ENCODE measurements at regions not wholly inside any gene's neighbourhood (a gene's known extent, or its start where the extent isn't known, plus 50 kb on each side); places are given as distances from the start of the nearest gene placed in this dataset.

DNA sequence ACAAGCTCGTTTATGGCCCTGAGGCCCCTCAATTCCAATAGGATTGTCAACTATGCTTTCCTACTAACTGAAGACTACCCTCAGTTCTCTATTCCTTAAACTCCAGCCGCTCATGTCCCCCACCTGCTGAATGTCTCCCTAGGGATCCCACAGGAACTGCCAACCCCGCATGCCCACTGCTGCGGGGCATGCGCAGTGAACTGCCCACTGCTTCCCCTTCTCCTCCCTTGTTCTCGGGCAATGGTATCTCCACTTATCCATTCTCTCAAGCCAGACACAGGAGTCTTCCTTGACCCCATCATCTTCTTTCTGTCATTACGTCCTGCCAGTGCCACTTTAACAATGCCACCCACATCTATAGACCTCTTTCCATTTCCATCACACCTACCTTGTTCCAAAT lies 90.0 kb downstream of the FGF18 start:
- Mint-ChIP-seq H3K27ac (no peak overlapping the region), H3K36me3 (ENCODE audit: low read depth) (no peaks in the 10 kb centered on the region), H3K4me1 (ENCODE audit: low read depth) (no peaks in the 10 kb centered on the region), H3K9me3 (no peaks in the 10 kb centered on the region), H3K4me3 (no peak overlapping the region), H3K27me3 (no peaks in the 10 kb centered on the region)
- intact Hi-C loops (cut with micrococcal nuclease) = no loop called here

DNA sequence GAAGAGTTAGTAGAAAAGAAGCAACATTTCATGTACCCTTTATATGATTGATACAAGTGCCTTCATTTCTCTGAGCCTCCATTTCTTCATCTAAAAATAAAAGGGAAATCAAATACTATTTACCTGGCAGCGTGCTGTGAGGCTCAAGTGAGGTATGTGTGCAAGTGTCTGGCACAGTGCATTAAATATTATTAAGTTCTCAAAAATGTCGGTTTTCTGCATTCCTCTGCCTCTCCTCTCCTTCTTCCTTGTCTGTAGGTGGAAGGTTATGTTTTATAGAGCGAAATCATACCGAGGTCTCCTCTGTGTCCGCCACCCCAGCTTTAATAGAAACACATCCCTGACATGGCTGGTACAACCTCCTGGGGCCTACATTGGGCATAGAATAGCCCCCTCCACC lies 93.0 kb downstream of the FGF18 start:
- H3K4me3 Mint-ChIP-seq = no peak overlapping the region
- intact Hi-C loops (cut with micrococcal nuclease) = no loop called here
- no peaks in the 10 kb centered on the region for H3K27me3 Mint-ChIP-seq
- H3K27ac Mint-ChIP-seq = no peak overlapping the region
- no peaks in the 10 kb centered on the region for H3K36me3 Mint-ChIP-seq (ENCODE audit: low read depth)
- no peaks in the 10 kb centered on the region for H3K4me1 Mint-ChIP-seq (ENCODE audit: low read depth)
- no peaks in the 10 kb centered on the region for H3K9me3 Mint-ChIP-seq

DNA sequence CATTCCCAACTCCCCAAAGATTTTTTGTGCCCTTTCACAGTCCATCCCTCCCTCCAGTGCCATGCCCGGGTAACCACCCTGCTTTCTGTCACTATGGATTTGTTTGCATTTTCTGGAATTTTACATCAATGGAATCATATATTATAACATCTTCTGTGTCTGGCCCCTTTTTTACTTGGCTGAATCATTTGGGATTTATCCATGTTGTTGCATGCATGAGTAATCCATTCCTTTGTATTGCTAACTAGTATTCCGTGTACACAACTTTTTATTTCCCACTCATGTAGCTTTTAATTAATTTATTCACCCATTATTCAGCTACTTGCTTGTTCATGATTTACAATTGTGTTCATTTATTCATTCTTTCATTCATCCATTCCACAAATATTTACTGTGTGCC lies 94.1 kb downstream of the FGF18 start:
- H3K36me3 Mint-ChIP-seq (ENCODE audit: low read depth) = no peaks in the 10 kb centered on the region
- no peaks in the 10 kb centered on the region for H3K4me1 Mint-ChIP-seq (ENCODE audit: low read depth)
- intact Hi-C loops (cut with micrococcal nuclease) = no loop called here
- no peaks in the 10 kb centered on the region for H3K9me3 Mint-ChIP-seq
- H3K27ac Mint-ChIP-seq = no peak overlapping the region
- H3K27me3 Mint-ChIP-seq = no peaks in the 10 kb centered on the region
- H3K4me3 Mint-ChIP-seq = no peak overlapping the region

- no peak overlapping the region for H3K27ac Mint-ChIP-seq
- intact Hi-C loops (cut with micrococcal nuclease) = no loop called here
- no peaks in the 10 kb centered on the region for H3K27me3 Mint-ChIP-seq
- H3K4me3 Mint-ChIP-seq = no peak overlapping the region
- no peaks in the 10 kb centered on the region for H3K4me1 Mint-ChIP-seq (ENCODE audit: low read depth)
- no peaks in the 10 kb centered on the region for H3K36me3 Mint-ChIP-seq (ENCODE audit: low read depth)
- no peaks in the 10 kb centered on the region for H3K9me3 Mint-ChIP-seq
Measured at GRCh38 chr5:171518916-171519315, 99.5 kb downstream of the FGF18 start.

GRCh38 chr5:171520300-171521174 lies 101.1 kb downstream of the FGF18 start:
- H3K36me3 Mint-ChIP-seq (ENCODE audit: low read depth) = no peaks in the 10 kb centered on the region
- H3K27me3 Mint-ChIP-seq = no peaks in the 10 kb centered on the region
- intact Hi-C loops (cut with micrococcal nuclease) = no loop called here

GRCh38 chr5:171521219-171521633 lies 101.8 kb downstream of the FGF18 start:
- no peak overlapping the region for H3K4me3 Mint-ChIP-seq
- H3K36me3 Mint-ChIP-seq (ENCODE audit: low read depth) = no peaks in the 10 kb centered on the region
- no peaks in the 10 kb centered on the region for H3K4me1 Mint-ChIP-seq (ENCODE audit: low read depth)
- no peaks in the 10 kb centered on the region for H3K27me3 Mint-ChIP-seq
- intact Hi-C loops (cut with micrococcal nuclease) = no loop called here
- H3K27ac Mint-ChIP-seq = no peak overlapping the region
- H3K9me3 Mint-ChIP-seq = no peaks in the 10 kb centered on the region

More at GRCh38 chr5:171520300-171521174, 101.1 kb downstream of the FGF18 start:
- Mint-ChIP-seq H3K27ac (no peak overlapping the region), H3K9me3 (no peaks in the 10 kb centered on the region), H3K4me1 (ENCODE audit: low read depth) (no peaks in the 10 kb centered on the region), H3K4me3 (no peak overlapping the region)

DNA sequence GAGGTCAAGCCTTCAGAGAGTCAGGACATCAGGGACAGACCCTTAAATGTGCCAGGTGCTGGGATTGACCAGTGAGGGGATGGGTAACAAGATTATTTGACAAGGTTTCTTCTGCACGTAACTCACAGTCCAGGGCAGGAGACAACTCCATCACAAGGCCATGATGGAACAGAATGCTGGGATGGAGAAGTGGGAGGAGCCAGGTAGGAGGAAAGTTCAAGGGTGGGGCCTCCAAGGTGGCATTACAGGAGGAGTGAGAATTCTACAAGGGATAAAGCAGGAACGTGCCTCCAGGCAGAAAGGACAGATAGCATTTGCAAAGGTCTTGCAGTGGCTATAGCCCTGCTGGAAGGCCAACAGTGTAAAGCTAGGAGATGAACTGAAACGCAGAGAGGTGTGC lies 102.2 kb downstream of the FGF18 start:
- H3K36me3 Mint-ChIP-seq (ENCODE audit: low read depth) = no peaks in the 10 kb centered on the region
- intact Hi-C loops (cut with micrococcal nuclease) = no loop called here
- no peak overlapping the region for H3K4me3 Mint-ChIP-seq
- H3K27me3 Mint-ChIP-seq = no peaks in the 10 kb centered on the region
- no peak overlapping the region for H3K27ac Mint-ChIP-seq
- no peaks in the 10 kb centered on the region for H3K9me3 Mint-ChIP-seq
- no peaks in the 10 kb centered on the region for H3K4me1 Mint-ChIP-seq (ENCODE audit: low read depth)

GRCh38 chr5:171523781-171524180 lies 104.3 kb downstream of the FGF18 start:
- no peak overlapping the region for H3K4me3 Mint-ChIP-seq
- intact Hi-C loops (cut with micrococcal nuclease) = no loop called here
- no peaks in the 10 kb centered on the region for H3K9me3 Mint-ChIP-seq
- no peaks in the 10 kb centered on the region for H3K36me3 Mint-ChIP-seq (ENCODE audit: low read depth)
- no peak overlapping the region for H3K27ac Mint-ChIP-seq
- H3K27me3 Mint-ChIP-seq = no peaks in the 10 kb centered on the region
- H3K4me1 Mint-ChIP-seq (ENCODE audit: low read depth) = no peaks in the 10 kb centered on the region

DNA sequence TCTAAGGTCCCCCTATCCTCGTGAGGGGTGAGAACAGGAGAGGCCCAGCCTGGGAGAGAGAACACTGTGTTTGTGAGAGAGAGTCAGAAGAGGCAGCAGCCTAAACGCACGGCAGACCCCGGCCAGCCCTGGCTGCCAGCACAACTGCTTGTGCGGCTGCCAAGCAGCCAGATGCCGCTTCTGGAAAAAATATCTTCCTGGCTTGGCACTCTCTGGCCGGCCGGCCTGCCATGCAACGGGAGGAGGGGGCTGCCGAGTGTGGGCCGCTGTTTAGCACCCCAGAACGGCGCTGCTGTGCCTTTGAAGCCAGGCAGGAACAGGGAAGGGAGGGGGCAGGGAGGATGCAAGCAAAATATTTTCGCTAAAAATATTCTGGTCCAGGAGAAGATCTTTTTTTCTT lies 105.0 kb downstream of the FGF18 start:
- Mint-ChIP-seq H3K4me1 (ENCODE audit: low read depth) (no peaks in the 10 kb centered on the region), H3K36me3 (ENCODE audit: low read depth) (no peaks in the 10 kb centered on the region), H3K27ac (no peak overlapping the region), H3K9me3 (no peaks in the 10 kb centered on the region), H3K4me3 (no peak overlapping the region), H3K27me3 (no peaks in the 10 kb centered on the region)
- intact Hi-C loops (cut with micrococcal nuclease) = no loop called here

- Mint-ChIP-seq H3K36me3 (ENCODE audit: low read depth) (no peaks in the 10 kb centered on the region), H3K4me1 (ENCODE audit: low read depth) (no peaks in the 10 kb centered on the region), H3K27ac (no peak overlapping the region), H3K4me3 (no peak overlapping the region), H3K27me3 (no peaks in the 10 kb centered on the region), H3K9me3 (no peaks in the 10 kb centered on the region)
- intact Hi-C loops (cut with micrococcal nuclease) = no loop called here
Measured at GRCh38 chr5:171525085-171525484, 105.6 kb downstream of the FGF18 start.

- no peak overlapping the region for H3K4me3 Mint-ChIP-seq
- no peak overlapping the region for H3K27ac Mint-ChIP-seq
- H3K4me1 Mint-ChIP-seq (ENCODE audit: low read depth) = no peaks in the 10 kb centered on the region
- peaks cover 8% of the 10 kb centered on the region for H3K27me3 Mint-ChIP-seq
- no peaks in the 10 kb centered on the region for H3K9me3 Mint-ChIP-seq
- H3K36me3 Mint-ChIP-seq (ENCODE audit: low read depth) = no peaks in the 10 kb centered on the region
- intact Hi-C loops (cut with micrococcal nuclease) = no loop called here
Measured at GRCh38 chr5:171528036-171528435, 108.6 kb downstream of the FGF18 start.

DNA sequence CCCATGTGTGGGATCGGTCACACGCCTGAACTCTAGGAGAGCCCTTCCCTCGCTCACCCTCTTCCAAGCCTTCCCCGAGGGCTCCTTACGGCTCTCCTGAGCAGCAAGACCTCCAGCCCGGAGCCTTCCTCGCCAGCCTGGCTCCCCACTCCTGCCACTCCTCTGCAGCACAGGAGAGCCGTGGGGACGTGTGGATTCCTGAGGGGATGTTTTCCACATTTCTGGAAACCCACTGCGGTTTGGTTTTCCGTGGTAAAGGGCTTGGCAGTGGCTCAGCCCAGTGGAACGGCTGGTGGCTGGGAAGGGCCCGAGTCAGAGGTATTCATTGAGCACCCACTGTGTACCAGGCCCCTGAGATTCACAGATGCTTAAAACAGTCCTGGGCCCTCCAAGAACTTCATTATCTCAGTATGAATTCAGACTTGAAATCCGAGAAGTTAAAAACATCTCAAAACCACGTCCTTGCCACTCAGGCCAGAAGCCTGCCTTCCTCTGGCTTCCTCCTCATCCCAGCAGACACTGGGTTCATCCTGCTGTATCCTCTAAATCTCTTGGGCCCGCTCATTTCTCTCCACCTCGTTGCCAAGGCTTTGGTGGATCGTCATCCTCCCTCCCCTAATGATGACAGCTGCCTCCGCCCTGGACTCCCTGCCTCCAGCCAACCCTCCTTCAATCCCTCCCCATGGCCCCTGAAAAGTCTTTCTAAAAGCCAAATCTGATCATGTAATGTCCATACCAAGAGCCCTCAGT lies 109.6 kb downstream of the FGF18 start:
- Mint-ChIP-seq H3K27ac (no peak overlapping the region), H3K9me3 (no peaks in the 10 kb centered on the region), H3K4me1 (ENCODE audit: low read depth) (no peaks in the 10 kb centered on the region), H3K27me3 (peaks cover 8% of the 10 kb centered on the region), H3K4me3 (no peak overlapping the region), H3K36me3 (ENCODE audit: low read depth) (no peaks in the 10 kb centered on the region)
- intact Hi-C loops (cut with micrococcal nuclease) = no loop called here

GRCh38 chr5:171531638-171532037 lies 112.2 kb downstream of the FGF18 start:
- H3K27ac Mint-ChIP-seq = no peak overlapping the region
- intact Hi-C loops (cut with micrococcal nuclease) = no loop called here
- no peaks in the 10 kb centered on the region for H3K4me1 Mint-ChIP-seq (ENCODE audit: low read depth)
- H3K27me3 Mint-ChIP-seq = peaks cover 10% of the 10 kb centered on the region
- no peak overlapping the region for H3K4me3 Mint-ChIP-seq
- H3K9me3 Mint-ChIP-seq = no peaks in the 10 kb centered on the region
- no peaks in the 10 kb centered on the region for H3K36me3 Mint-ChIP-seq (ENCODE audit: low read depth)

DNA sequence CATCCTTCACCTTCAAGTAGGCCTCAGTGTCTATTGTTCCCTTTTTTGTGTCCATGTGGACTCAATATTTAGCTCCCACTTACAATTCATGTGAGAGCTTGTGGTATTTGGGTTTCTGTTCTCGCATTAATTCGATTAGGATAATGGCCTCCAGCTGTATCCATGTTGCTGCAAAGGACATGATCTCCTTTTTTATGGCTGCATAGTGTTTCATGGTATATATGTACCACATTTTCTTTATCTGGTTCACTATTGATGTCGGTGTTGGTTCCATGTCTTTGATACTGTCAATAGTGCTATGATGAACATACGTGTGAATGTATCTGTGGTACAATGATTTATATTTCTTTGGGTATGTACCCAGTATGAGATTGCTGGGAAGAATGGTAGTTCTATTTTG lies 113.7 kb downstream of the FGF18 start:
- H3K4me3 Mint-ChIP-seq = no peak overlapping the region
- no peaks in the 10 kb centered on the region for H3K4me1 Mint-ChIP-seq (ENCODE audit: low read depth)
- H3K27me3 Mint-ChIP-seq = peaks cover 10% of the 10 kb centered on the region
- no peaks in the 10 kb centered on the region for H3K9me3 Mint-ChIP-seq
- H3K36me3 Mint-ChIP-seq (ENCODE audit: low read depth) = no peaks in the 10 kb centered on the region
- intact Hi-C loops (cut with micrococcal nuclease) = no loop called here
- no peak overlapping the region for H3K27ac Mint-ChIP-seq
